ENCODE measurements at regions not wholly inside any gene's neighbourhood (a gene's known extent, or its start where the extent isn't known, plus 50 kb on each side); places are given as distances from the start of the nearest gene placed in this dataset.

DNA sequence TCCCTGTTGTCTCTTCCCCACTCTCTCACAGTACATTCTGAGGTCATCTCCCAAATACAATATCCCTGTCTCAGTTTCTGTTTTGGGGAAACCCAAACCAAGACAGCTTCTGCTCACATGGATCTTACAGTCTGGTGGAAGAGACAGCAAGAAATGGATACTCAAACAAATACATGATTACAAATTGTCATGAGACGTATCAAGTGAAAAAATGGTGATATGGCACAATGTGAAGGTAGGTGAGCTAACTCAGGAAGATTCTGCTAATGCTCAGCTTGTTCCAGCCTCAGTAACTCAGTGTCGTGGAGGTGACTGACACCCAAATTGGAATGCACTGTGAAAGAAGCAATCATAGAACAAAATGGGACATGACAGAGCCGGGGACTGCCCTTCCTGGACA lies 68.3 kb downstream of the CHST1 start:
- TF ChIP-seq GATA2 (IDR thresholded peaks at IDR 0.05; ENCODE audit: low read depth, low read length) (no peak), GATA3 (IDR thresholded peaks at IDR 0.05; ENCODE audit: low read depth, low read length) (no peak)
